Loucy (cell line): ENCODE measurements at regions not wholly inside any gene's neighbourhood (a gene's known extent, or its start where the extent isn't known, plus 50 kb on each side); places are given as distances from the start of the nearest gene placed in this dataset.

Source experiments
- CTCF ChIP-seq: fragments of 200-600 bp; sonication (generic); conservative IDR thresholded peaks from 2 replicates; pipeline ENCODE4 v1.5.1; 2014; ENCODE audit warnings: mild to moderate bottlenecking, antibody characterized with exemption, low read length
- EZH2phosphoT487 ChIP-seq: fragments of 200-600 bp; IDR thresholded peaks from 2 replicates; pipeline ENCODE4 v1.6.1; 2018; ENCODE audit warnings: antibody characterized with exemption, mild to moderate bottlenecking, moderate library complexity, borderline replicate concordance

- TF ChIP-seq CTCF (no peak), EZH2phosphoT487 (no peak)
Observed at GRCh38 chr13:89072979-89073378, 1401.8 kb downstream of the SLITRK5 start.
